ENCODE measurements at regions not wholly inside any gene's neighbourhood (a gene's known extent, or its start where the extent isn't known, plus 50 kb on each side); places are given as distances from the start of the nearest gene placed in this dataset.

- TF ChIP-seq, protein P1, sequence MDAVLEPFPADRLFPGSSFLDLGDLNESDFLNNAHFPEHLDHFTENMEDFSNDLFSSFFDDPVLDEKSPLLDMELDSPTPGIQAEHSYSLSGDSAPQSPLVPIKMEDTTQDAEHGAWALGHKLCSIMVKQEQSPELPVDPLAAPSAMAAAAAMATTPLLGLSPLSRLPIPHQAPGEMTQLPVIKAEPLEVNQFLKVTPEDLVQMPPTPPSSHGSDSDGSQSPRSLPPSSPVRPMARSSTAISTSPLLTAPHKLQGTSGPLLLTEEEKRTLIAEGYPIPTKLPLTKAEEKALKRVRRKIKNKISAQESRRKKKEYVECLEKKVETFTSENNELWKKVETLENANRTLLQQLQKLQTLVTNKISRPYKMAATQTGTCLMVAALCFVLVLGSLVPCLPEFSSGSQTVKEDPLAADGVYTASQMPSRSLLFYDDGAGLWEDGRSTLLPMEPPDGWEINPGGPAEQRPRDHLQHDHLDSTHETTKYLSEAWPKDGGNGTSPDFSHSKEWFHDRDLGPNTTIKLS (IDR thresholded peaks at IDR 0.05; ENCODE audit: borderline replicate concordance, low read depth): no peak
- no peak for TF ChIP-seq ZBTB7A (IDR thresholded peaks at IDR 0.05; ENCODE audit: borderline replicate concordance, control insufficient read depth, low read depth, low read length)
- TF ChIP-seq ZBTB8A (IDR thresholded peaks at IDR 0.05; ENCODE audit: partially characterized antibody): no peak
- TF ChIP-seq DDX20 (tag; IDR thresholded peaks at IDR 0.05; ENCODE audit: low read depth): no peak
- TF ChIP-seq JUNB (CRISPR knock-in tag; conservative IDR thresholded peaks at IDR 0.05): no peak
- no peak for TF ChIP-seq ETS2 (tag; IDR thresholded peaks at IDR 0.05; ENCODE audit: borderline replicate concordance, poor library complexity, severe bottlenecking)
- no peak for TF ChIP-seq FIP1L1 (IDR thresholded peaks at IDR 0.05; ENCODE audit: low read depth, low read length, poor library complexity, severe bottlenecking)
- no peak for TF ChIP-seq ZNF133 (CRISPR knock-in tag; IDR thresholded peaks at IDR 0.05)
Observed at GRCh38 chr14:31930493-31931240, 146.4 kb upstream of the ARHGAP5 start (continued).

- Histone ChIP-seq H3K9me1 (ENCODE audit: control insufficient read depth, insufficient read depth, low read length) (no peaks in the 10 kb centered on the region), H3K79me2 (ENCODE audit: control insufficient read depth, insufficient read depth, low read length) (no peaks in the 10 kb centered on the region), H3K36me3 (ENCODE audit: control insufficient read depth, insufficient read depth, low read length) (no peaks in the 10 kb centered on the region), H3K9ac (ENCODE audit: insufficient read depth in 1 of 2, low read depth in 2 of 2, low read length in 2 of 2) (no peak overlapping the region), H3K4me1 (replicated peaks in 1 of 2; ENCODE audit: control insufficient read depth in 2 of 2, insufficient read depth in 2 of 2, low read length in 2 of 2) (no peaks in the 10 kb centered on the region; a peak in 4 of 5 replicates), H3K4me3 (no peak overlapping the region), H3K27ac (ENCODE audit: extremely low read depth, low read depth, low read length) (no peak overlapping the region), H3K4me2 (ENCODE audit: insufficient read depth, low read length) (no peak overlapping the region), H4K20me1 (replicated peaks; ENCODE audit: control insufficient read depth, insufficient read depth, low read length) (no peaks in the 10 kb centered on the region), H2AFZ (ENCODE audit: low read depth, low read length) (no peak overlapping the region), H3K9me3 (replicated peaks; ENCODE audit: control insufficient read depth, insufficient read depth, low read depth, low read length) (no peaks in the 10 kb centered on the region), H3K27me3 (ENCODE audit: control insufficient read depth in 2 of 2, insufficient read depth in 2 of 2, low read length in 2 of 2) (no peaks in the 10 kb centered on the region)
- in situ Hi-C loops (cut with MboI): loop anchor here (5.0 kb wide), 1 partner anchor 320 kb away; no protein-coding TSS in a partner anchor
- FAIRE-seq (no peak), DNase-seq (ENCODE audit: extremely low read depth in 1 of 4, low spot score in 3 of 4) (no peak), ATAC-seq (no peak)
- ChIA-PET POLR2A (no interaction called here), CTCF (ENCODE audit: low intra/inter-chr PET ratio) (interaction anchor here (3.1 kb wide), 1 partner anchor 319 kb away, joined by 15 read pairs; no protein-coding TSS in a partner anchor)
- intact Hi-C loops (cut with micrococcal nuclease): loop anchor here (10.0 kb wide), 2 partner anchors 532 to 632 kb away; no protein-coding TSS in a partner anchor
- 38% methylated on average over 4 of the region's 5 CpGs for WGBS (ENCODE audit: insufficient coverage, low coverage, missing lambda C conversion rate)
- TF ChIP-seq MTA3 (IDR thresholded peaks at IDR 0.05; ENCODE audit: borderline replicate concordance): no peak
- TF ChIP-seq ZFP36 (IDR thresholded peaks at IDR 0.05; ENCODE audit: low read depth, low read length, partially characterized antibody): no peak
- BruUV-seq (replicated peaks): no TSS peak
Observed at GRCh38 chr14:31932675-31933074, 144.4 kb upstream of the ARHGAP5 start.
